Lower leg skin (tissue), 3 donors: ENCODE measurements at regions not wholly inside any gene's neighbourhood (a gene's known extent, or its start where the extent isn't known, plus 50 kb on each side); places are given as distances from the start of the nearest gene placed in this dataset.

Experiments used
- CTCF ChIP-seq, 3 donors: fragments of 450-650 bp; IDR thresholded peaks; one replicate each; pipeline ENCODE4 v1.5.1; 2016; ENCODE audit warnings: antibody characterized with exemption in 3 of 3, mild to moderate bottlenecking in 3 of 3, moderate library complexity in 2 of 3
- POLR2A ChIP-seq, 2 donors: fragments of 450-650 bp; IDR thresholded peaks; one replicate each; pipeline ENCODE4 v1.6.1; 2016 to 2017; ENCODE audit warnings: antibody characterized with exemption in 2 of 2, mild to moderate bottlenecking in 1 of 2, moderate library complexity in 1 of 2

GRCh38 chr4:107292979-107293378 is 256.9 kb upstream of the DKK2 start:
- TF ChIP-seq CTCF (IDR thresholded peaks at IDR 0.05) (no peak), POLR2A (IDR thresholded peaks at IDR 0.05) (no peak)
